HK-2 (cell line): ENCODE measurements at regions not wholly inside any gene's neighbourhood (a gene's known extent, or its start where the extent isn't known, plus 50 kb on each side); places are given as distances from the start of the nearest gene placed in this dataset.

Experiments
- DNase-seq: peaks from one replicate; pipeline ENCODE4 v3.0.0-alpha.2; 2018; ENCODE audit not compliant: unreplicated experiment

DNA sequence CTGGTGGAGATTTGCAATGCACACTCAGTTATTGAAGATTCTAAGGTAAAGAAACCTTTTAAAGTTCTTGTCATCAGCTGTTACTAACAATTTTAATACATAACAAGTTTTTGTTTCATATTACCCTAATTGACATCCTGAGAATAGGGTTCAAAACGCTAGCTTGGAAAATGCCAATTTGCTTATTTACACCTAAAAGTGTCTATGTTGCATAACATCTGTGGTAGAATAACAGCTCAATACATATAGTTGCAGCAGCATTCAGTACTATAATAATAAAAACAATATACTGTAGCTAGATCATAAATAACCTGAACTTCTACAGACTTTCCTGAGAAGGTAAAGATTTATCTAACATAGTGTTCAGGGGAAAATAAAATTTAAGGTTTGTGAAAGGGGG is 219.0 kb downstream of the OSR1 start:
- DNase-seq = no peak

DNA sequence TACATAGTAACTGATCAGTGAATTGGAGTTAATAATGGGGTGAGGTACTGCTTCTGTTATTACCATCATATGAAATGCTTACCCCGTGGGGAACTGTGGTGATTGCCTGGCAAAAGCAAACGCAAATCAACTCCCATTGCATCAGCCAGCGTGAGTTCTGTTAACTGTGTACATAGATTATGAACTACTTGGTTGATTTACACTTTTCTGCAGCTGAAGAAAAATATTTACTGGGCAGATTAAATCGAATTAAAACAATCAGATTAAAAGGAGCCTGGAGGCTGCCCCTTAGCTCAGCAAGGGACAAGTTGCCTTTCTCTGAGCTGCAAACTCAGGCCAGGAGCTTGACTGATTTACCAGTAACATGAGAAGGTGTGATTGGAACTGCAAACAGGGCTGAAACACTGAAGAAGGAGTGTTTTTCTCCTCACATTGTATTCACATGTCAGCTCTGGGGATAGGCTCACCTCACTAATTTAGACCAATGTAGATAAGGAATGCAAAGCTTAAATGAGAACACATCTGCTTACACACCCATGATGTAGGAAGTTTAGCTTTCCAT is 220.1 kb downstream of the OSR1 start:
- DNase-seq = no peak

DNA sequence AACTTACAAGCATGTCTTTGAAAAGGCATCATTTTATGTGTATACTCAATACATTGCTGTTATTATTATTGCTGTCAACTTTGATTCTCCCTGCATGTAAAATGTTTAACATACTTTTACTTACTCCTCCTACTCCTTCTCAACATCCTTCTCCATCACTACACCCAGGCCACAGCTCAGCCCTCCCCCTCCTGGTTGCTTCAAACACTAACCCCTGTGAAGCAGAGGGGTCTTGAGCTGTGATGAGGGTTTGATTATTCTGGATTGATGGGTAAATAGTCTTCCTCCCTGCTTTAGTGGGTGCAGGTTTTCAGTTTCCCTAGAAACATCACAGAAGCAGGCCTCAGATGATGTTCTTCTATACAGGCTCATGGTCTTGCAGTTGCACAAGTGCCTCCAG is 221.0 kb downstream of the OSR1 start:
- no peak for DNase-seq

DNA sequence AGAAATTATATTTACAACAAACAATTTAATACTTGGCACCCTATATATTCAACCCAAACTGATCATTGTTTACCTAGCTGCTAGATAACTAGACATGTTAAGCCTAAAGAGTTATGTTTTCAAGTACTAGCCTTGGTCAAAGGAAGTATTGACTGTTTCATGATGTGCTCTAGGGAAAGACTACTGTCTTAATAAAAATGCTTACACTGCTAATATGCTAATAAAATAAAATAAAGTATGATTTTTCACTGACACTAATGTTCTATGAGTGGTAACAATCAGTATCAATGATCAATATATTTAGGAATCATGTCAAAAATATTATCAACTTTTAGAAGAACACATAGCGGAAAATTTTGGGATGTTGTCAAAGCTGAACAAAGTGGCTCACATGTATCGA is 225.5 kb downstream of the OSR1 start:
- DNase-seq = no peak

DNA sequence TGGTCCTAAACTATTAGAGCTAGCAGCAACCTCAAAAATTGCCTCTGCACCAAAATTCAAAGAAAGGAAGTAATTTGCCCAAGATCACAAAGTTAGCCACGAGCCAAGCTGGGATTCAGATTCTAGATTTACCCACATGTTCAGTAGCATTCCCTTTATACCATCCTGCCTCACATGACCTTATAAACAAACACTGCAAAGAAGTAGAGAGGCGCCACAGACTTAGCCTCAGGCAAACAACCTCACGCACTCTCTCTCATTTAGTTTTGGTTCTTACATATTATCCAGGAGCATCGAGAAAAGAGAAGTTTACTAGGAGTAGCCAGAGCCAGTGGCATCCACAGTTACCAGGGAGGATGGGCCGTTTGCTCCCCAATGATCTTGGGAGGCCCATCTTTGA is 226.6 kb downstream of the OSR1 start:
- DNase-seq = no peak

DNA sequence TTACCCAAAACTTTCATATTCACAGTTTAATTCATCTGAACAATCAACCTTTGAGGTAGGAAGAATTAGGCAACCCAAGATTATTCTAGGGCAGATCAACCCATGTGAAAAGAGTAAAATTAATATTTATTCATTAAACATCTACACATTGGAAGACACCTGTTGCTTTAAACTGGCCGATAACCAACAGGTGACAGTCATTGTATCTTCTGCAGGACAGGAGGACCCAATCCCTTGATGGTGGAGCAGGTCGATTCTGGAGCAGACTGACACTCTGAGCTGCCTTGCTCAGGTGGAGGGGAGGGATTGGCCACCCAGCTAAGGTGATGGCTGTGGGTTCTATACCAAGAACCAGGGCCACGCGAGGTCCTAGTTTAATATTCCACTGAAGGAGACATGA is 230.3 kb downstream of the OSR1 start:
- DNase-seq = no peak

DNA sequence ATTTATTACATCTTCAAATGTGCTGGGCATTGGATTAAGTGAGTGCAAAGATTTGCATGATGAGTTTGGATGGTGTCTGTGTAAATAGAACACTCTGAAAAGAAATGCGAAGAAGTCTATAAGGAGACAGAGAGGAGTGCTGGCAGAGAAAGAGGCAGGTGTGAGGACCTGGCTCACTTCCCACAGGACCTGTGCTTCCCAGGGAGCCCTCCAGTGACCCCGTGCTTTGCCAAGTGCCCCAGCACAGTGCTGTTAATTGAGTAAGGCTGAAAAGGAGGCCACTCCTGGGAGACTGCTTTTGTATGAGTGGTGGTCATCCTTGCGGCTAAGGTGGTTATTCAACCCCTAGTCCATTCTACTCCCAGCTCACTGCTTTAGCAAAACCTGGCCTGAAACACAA is 230.8 kb downstream of the OSR1 start:
- DNase-seq = no peak

DNA sequence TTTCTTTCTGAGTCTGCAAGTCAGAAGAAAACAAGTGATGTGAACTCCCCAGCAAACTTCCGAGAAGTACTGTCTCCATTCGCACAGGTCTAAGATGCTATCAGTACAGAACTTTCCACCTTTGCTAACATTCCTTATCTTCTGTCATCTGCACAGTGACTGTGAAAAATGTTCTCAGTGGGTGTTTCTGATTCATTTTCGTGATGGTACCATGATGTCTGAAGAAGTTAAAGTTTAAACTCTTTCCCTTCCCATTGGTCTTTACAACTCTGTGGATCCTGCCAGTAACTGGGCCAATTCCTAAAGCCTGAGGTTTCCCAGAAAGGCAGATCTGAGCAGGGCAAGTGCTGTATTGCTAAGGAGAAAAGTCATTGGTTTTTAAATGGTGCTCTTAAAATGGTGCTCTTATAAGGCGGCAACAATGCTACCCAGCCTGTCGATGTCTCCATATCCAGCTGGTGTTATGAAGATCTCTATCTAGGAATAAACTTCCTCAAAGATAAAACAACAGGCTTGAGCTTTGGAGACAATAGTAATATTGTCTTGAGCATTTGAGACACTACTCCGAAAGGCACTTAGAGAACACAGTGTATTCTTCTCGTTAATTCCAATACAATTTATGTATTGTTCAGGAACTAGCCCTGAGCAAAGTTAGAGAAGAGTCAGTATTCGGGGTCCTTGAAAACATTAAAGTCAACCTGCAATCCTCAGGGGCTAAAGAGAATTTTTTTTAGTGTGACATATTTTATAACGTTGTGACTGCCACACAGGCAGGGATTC is 232.3 kb downstream of the OSR1 start:
- no peak for DNase-seq

DNA sequence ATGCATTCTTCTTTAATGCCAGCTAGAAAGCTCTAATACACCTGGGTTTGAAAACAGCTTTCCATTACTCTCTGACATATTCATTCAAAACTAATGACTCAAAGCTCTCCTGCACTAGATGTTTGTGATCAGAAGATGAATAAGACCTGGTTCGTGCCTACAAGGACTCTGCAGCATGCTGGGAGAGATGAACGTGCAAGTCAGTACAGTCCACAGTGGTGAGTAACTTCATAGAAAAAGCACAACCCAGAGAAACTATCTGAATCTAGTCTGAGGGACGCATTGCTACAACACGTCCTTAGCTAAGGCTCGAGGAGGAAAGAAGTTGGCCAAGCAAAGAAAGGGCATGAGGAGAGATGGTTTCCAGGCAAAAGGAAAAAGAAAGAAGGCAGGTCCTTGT is 234.3 kb downstream of the OSR1 start:
- DNase-seq = no peak

DNA sequence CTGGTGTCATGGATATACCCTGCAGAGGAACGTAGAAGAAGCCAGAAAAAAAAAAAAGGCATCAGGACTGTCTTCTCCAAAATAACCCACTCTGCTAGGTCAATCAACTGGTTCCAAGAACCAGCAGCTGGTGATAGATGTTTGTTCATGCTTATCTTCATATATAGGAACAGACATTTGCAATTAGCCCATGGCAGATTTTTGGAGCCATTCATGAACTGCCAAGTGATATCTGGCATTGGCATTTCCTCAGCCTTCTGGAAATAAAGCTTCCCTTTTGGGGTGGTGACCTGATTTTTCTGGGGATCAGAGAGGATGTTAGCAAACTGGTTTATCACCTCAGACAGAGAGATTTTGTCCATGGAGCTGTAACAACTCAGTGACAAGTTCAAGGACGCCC is 234.9 kb downstream of the OSR1 start:
- DNase-seq = no peak

DNA sequence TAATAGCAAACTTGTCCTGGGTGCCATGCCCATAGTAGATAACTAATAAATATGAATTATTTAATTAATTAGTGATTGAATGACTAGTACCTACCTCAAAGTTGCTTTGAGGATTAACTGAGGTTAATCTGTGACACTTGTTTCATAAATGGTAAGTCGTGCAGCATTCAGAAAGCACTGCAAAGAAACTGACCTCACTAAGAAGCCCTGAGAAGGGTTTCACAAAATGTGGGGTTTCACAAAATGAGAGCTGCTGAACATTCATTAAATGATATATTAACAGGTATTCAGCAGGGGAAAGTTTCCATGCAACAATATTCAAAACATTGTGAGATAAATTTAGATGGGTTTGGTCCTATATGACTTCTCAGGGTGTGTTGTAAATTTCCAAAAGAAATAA is 236.2 kb downstream of the OSR1 start:
- DNase-seq = no peak

DNA sequence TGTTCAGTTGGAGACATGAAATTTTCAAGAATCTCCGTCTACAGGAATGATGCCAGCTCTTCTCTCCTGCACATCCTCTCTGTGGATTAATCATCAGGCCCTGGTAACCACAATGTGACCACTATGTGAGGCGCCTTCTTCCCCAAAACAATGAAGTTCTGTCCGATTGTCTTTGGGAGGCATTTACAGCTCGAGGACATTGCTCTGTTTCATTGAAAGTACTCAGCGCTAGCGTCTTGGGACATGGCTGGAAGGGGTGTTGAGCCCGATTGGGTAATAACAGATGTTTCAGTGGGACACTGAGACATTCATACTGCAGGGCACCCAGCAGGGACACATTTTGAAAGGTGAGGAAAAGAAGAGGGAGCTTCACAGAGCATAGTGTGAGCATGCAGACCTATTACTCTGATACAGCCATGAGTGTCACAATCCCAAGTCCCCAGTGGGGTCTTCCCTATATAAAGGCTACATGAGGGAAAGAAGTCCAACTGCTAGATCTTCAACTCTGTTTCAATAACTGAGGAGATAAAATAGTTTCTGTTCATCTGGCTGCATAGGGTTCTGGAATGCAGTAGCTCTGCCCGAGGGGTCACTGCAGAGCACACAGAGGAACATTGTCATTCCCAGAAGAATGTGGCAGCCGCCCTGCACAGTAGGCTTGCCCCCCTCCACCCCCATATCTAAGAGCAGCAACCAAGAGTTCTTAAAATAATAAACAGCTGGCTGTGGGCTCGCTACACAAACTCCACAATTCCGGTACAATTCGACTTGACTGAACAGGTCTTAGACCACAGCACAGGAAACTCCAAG is 237.3 kb downstream of the OSR1 start:
- DNase-seq = peak; percentile 14

DNA sequence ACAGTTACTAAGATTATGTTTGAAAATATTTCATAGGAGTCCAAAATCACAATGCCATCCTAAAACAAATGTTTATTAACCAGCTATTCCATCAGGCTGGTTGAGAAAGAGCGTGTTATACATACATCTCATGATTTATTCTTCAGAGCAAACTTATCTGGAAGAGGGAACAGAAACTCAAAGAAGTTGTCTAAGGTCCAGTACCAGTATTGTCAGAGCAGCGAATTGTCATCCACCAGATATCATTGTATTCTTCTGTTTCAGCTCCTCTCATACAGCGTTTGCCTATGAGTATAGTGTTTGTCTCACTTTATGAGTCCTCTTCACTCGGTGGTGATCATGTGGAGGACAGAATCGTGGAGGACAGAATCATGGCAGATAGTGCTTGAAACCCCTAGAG is 238.2 kb downstream of the OSR1 start:
- no peak for DNase-seq

DNA sequence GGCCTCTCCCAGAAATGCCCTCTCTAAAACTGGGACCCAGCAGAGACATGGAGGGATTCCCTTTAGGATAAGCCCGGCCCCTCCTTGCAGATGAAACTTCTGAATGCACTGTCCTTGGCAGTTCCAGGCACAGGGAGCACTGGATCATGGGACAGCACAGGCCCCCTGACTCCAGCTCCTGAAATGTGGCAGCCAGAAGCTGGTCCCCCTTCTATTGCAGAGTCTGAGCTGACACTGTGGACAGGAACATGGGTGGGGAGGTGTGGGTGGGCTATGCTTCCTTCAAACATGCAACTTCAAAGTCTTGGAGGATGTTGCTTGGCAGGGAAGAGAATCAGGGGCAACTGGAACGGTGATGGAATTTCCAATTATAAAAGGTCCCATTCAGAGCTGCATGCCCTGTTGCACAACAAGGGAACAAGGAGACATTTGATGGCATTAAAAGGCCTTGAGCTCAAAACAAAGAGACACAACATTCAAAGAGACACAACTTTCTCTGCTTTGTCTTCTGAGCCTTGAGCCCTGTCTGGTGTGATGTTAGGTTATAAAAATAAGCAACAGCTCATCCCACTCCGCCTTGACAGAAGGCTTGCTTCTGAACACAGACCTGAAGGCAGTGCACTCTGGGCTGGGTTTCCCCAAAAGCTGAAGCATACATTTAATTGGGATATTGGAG is 239.0 kb downstream of the OSR1 start:
- no peak for DNase-seq

DNA sequence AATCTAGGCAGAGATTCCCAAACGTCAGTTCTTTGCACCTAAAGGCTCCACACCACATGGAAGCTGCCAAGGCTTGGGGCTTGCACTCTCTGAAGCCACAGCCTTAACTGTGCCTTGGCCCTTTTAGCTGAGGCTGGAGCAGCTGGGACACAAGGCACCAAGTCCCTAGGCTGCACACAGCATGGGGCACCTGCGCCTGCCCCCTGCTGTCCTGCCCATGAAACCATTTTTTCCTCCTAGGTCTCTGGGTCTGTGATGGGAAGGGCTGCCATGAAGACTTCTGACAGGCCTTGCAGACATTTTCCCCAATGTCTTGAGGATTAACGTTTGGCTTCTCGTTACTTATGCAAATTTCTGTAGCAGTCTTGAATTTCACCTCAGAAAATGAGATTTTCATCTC is 241.5 kb downstream of the OSR1 start:
- no peak for DNase-seq

DNA sequence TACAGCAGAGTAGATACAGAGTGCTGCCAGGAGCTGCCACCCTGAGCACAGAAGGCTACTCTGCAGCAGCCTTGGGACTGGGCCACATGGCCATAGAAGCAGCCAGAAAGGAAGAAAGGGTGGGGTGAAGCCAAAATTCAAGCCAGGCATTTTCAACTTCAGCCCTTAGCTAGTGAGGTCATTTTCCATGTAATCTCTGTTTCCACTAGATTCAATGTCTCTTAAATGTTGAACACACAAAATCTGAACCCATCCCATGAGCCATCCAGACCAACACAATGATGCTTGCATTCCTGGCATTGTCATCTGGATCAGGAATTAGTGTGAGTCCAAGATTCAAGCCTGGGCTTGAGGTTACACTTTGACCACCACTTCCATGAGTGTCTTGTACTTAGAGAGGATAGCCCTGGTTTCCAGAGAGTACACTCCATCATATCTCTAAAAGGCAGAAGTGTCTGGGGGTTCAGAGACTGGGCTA is 243.6 kb downstream of the OSR1 start:
- no peak for DNase-seq

DNA sequence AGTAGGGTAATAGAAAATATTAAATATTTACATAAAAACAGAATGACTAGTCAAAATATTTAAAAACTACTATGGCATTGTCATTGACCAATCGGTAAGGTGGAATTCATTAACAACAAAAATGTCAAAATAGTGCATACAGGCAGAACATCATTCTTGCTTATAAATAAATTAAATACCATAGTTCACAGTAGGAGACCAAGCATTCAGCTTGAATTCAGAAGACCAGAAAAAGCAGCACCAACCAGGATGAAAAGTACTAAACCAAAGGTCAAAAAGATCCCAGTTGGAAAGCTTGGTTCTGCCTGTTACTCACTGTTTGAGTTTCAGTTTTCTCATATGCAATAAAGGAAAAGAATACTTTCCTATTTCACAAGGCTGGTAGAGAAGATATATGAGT is 244.3 kb downstream of the OSR1 start:
- no peak for DNase-seq

DNA sequence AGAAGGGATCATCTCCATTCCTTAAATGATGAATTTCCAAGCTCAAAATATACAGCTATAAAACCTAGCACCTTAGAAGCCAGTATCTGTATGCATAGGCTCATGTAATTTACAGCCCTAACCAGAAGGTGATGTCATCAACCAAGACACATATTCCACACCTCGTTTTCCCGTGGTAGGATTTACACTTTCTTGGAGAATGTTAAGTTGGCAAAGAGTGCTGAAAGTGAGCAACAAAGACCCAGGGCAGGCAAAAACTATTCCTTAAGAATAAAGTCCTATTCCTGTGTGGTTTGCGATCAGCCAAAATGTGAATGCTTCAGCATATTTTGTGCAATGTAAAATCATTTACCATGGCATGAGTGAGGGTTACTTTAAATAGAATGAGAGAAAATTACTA is 247.1 kb downstream of the OSR1 start:
- no peak for DNase-seq

DNA sequence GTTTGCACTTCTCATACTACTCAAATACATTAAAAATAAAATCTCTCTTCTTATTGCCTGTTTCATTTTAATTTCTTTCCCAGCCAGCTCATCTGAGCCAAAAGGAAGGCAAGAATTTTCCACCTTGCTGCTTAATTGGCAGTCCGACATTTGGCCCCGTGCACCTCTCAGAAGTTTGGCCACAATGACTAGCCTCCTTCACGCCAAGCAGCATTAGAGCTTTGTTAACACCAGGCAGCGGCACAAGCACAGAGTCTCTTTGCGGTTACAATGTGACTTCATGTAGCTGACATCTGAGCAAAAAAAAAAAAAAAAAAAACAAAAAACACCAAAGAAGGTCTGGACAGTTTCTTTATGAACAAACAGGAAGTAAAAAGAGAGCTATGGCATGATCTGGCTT is 248.9 kb downstream of the OSR1 start:
- DNase-seq = no peak

DNA sequence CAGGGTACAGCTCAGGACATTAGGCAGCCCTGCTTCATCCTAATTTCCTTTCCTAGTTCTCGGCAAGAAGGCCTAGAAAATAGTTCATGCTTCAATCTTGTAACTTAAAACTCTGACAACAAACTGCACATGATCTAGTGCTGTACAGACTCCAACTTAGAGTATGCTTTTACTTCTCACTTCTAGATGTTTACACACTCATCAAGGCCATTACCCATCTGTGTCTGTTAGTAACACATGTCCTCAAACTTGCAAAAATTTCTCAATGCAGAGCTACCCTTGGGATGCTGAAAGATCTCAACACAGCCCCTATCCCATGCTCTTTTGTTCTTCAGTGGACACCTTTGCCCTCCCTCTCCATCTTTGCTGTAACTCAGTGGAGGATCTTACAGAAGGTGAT is 252.0 kb downstream of the OSR1 start:
- DNase-seq = no peak

DNA sequence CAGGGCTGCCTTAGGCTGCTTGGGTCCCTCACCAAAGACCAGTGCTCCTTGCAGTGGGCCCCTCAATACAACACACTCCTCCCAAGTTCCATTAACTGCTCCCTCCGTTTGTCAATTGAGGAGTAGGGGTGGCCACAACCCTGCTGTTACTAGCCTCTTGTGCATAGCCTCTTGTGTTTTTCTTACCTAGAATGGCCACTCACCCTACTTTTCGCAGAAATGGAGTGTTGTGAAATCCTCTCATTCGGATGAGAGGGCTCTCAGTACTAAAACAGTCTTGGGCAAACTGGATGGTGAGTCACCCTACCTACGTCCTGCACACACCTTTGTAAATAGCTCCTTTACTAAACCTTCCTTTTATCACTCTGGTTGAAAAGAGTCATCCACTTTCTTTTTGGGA is 253.9 kb downstream of the OSR1 start:
- no peak for DNase-seq

DNA sequence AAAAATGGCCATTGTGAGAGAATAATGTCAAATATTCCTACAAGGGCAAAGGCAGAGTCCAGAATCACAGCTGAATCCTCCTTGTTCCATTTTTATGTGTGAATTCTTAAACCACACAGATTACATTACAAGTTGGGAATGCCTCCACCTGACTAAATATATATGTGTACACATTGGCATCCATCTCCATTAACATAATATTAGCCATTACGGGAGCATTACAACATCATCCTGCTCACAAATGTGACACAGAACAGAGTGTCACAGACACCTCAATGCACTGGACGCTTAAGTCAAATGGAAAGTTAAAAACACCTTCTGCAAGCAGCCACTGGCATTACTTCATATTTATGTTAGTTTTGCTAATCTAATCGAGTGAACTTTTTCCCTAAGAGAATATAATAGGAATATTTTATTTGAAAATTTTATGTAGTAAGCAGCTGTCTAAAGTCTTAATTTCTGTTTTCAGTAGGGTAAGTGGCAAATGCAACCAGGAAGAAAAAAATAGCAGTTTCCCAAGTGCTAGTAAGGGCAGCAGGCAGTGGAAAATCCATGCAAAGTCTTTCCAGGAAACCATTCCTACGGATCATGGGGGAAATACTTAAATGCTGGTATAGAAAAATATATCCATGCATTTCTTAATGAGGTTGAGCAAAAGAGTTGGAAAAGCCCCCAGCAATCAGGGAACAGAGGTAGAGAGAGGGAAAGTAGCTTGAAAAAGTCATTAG is 255.6 kb downstream of the OSR1 start:
- DNase-seq = no peak
